RWPE2 (cell line): ENCODE measurements at regions not wholly inside any gene's neighbourhood (a gene's known extent, or its start where the extent isn't known, plus 50 kb on each side); places are given as distances from the start of the nearest gene placed in this dataset.

Source experiments
- ATAC-seq: fragments of 200-7000 bp; cut with Tn5 transposase; 3 replicates; pipeline ENCODE4 v1.9.1; 2021; ENCODE audit warnings: low read depth
- DNase-seq: peaks from one replicate; pipeline ENCODE4 v3.0.0-alpha.2; 2020; ENCODE audit warnings: low spot score
- H3K27ac ChIP-seq: fragments of 450-650 bp; 2 replicates; pipeline ENCODE4 v1.5.1; 2017; ENCODE audit warnings: mild to moderate bottlenecking; ENCODE audit not compliant: poor library complexity, severe bottlenecking
- H3K27me3 ChIP-seq: fragments of 250-450 bp; sonication (Bioruptor Pico); 2 replicates; pipeline ENCODE4 v1.5.1; 2021; ENCODE audit warnings: mild to moderate bottlenecking, moderate library complexity; ENCODE audit not compliant: insufficient read depth, poor library complexity, severe bottlenecking
- H3K36me3 ChIP-seq: fragments of 250-450 bp; sonication (Bioruptor Pico); 2 replicates; pipeline ENCODE4 v1.5.1; 2020; ENCODE audit warnings: low read depth, mild to moderate bottlenecking, moderate library complexity
- H3K4me1 ChIP-seq: fragments of 250-450 bp; sonication (Bioruptor Pico); 2 replicates; pipeline ENCODE4 v1.5.1; 2021; ENCODE audit warnings: mild to moderate bottlenecking, moderate library complexity; ENCODE audit not compliant: insufficient read depth, poor library complexity, severe bottlenecking
- H3K4me3 ChIP-seq: fragments of 250-450 bp; sonication (Bioruptor Pico); 2 replicates; pipeline ENCODE4 v1.5.1; 2021; ENCODE audit warnings: mild to moderate bottlenecking, moderate library complexity; ENCODE audit not compliant: severe bottlenecking
- H3K9me3 ChIP-seq: fragments of 250-450 bp; sonication (Bioruptor Pico); 2 replicates; pipeline ENCODE4 v1.5.1; 2021; ENCODE audit warnings: mild to moderate bottlenecking, moderate library complexity; ENCODE audit not compliant: severe bottlenecking
- TF ChIP-seq, protein P1 (sequence below): fragments of 450-650 bp; IDR thresholded peaks from one replicate; pipeline ENCODE4 v1.5.1; 2017; ENCODE audit warnings: mild to moderate bottlenecking, moderate library complexity; ENCODE audit not compliant: poor library complexity, severe bottlenecking

DNA sequence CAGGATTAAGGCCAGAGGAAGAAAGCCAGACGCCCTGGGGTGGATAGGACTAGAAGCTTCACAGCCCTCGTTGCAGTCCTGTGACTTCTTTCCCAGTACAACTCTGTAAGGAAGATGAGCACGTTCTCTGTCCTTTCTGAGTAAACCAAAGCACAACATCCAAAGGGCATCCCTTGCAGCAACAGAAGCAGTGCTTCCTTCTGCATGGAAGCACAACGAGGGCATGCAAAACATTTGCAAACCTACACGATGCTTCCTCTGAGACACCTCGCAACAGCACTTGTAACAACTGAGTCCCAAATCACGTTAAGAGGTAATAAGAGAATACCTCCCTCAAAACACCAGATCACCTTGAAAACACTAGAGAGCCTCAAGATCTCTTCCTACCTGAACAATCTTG, 335.7 kb upstream of the RASGEF1B start:
- ATAC-seq (no peak), DNase-seq (no peak)
- Histone ChIP-seq H3K4me3 (no peak overlapping the region), H3K27ac (no peak overlapping the region), H3K36me3 (no peaks in the 10 kb centered on the region), H3K27me3 (no peaks in the 10 kb centered on the region), H3K9me3 (no peaks in the 10 kb centered on the region), H3K4me1 (no peaks in the 10 kb centered on the region)
- TF ChIP-seq, protein P1, sequence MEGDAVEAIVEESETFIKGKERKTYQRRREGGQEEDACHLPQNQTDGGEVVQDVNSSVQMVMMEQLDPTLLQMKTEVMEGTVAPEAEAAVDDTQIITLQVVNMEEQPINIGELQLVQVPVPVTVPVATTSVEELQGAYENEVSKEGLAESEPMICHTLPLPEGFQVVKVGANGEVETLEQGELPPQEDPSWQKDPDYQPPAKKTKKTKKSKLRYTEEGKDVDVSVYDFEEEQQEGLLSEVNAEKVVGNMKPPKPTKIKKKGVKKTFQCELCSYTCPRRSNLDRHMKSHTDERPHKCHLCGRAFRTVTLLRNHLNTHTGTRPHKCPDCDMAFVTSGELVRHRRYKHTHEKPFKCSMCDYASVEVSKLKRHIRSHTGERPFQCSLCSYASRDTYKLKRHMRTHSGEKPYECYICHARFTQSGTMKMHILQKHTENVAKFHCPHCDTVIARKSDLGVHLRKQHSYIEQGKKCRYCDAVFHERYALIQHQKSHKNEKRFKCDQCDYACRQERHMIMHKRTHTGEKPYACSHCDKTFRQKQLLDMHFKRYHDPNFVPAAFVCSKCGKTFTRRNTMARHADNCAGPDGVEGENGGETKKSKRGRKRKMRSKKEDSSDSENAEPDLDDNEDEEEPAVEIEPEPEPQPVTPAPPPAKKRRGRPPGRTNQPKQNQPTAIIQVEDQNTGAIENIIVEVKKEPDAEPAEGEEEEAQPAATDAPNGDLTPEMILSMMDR, result no peak

DNA sequence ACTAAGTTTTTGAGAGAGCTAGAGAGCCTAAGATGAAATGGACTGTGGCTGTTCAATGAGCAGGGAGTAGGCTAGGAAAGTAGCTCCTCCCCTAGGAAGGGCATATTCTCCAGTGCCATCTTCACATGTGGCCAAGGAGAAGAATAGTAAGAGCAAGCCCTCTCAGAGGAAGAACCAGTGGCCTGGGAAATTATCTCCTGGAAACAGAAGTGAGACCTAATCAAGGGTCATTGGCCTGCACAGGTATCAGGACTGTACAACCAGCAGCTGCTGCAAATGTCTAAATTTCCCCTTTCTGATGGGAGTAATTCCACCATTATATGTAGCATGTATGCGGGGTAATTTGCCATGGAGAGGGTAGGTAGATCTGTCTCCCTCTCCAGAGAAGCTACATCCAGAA, 334.8 kb upstream of the RASGEF1B start:
- TF ChIP-seq, protein P1, result no peak
- no peak for DNase-seq

GRCh38 chr4:81804849-81805248, 333.1 kb upstream of the RASGEF1B start:
- no peaks in the 10 kb centered on the region for H3K4me1 ChIP-seq
- no peak overlapping the region for H3K27ac ChIP-seq
- H3K9me3 ChIP-seq, result no peaks in the 10 kb centered on the region
- no peaks in the 10 kb centered on the region for H3K27me3 ChIP-seq
- DNase-seq, result no peak
- H3K4me3 ChIP-seq, result no peak overlapping the region
- H3K36me3 ChIP-seq, result no peaks in the 10 kb centered on the region
- ATAC-seq, result no peak
- TF ChIP-seq, protein P1, result no peak

More for the DNA sequence above, 334.8 kb upstream of the RASGEF1B start:
- ATAC-seq, result no peak
- Histone ChIP-seq H3K27ac (no peak overlapping the region), H3K9me3 (no peaks in the 10 kb centered on the region), H3K36me3 (no peaks in the 10 kb centered on the region), H3K4me1 (no peaks in the 10 kb centered on the region), H3K4me3 (no peak overlapping the region), H3K27me3 (no peaks in the 10 kb centered on the region)

- H3K4me3 ChIP-seq, result no peak overlapping the region
- H3K27ac ChIP-seq, result no peak overlapping the region
- no peaks in the 10 kb centered on the region for H3K4me1 ChIP-seq
- DNase-seq (no peak), ATAC-seq (no peak)
- TF ChIP-seq, protein P1, result no peak
- no peaks in the 10 kb centered on the region for H3K9me3 ChIP-seq
- H3K36me3 ChIP-seq, result no peaks in the 10 kb centered on the region
- no peaks in the 10 kb centered on the region for H3K27me3 ChIP-seq
Observed at GRCh38 chr4:81802285-81802846, 330.7 kb upstream of the RASGEF1B start.

DNA sequence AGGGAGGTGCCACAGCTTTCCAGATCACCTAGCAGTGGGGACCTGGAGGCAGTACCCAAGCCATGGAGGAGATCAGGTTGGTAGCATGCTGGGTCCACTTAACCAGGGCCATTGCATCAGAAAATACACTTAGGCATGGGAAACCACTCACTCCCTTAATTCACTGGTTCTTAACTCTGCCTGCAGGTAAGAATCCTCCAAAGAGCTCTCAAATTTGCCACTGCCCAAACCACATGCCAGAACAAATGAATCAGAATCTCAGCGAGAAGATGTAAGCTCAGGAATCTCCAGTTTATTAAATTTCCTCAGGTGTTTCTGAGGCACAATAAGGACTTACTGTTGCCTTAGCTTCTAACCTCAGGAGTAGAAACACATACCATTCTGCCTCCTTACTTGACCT, 327.7 kb upstream of the RASGEF1B start:
- H3K4me1 ChIP-seq, result no peaks in the 10 kb centered on the region
- no peaks in the 10 kb centered on the region for H3K27me3 ChIP-seq
- TF ChIP-seq, protein P1, result no peak
- no peaks in the 10 kb centered on the region for H3K9me3 ChIP-seq
- ATAC-seq, result no peak
- DNase-seq, result no peak
- H3K27ac ChIP-seq, result no peak overlapping the region
- no peak overlapping the region for H3K4me3 ChIP-seq
- H3K36me3 ChIP-seq, result no peaks in the 10 kb centered on the region
